ENCODE measurements at regions not wholly inside any gene's neighbourhood (a gene's known extent, or its start where the extent isn't known, plus 50 kb on each side); places are given as distances from the start of the nearest gene placed in this dataset.

- Histone ChIP-seq H3K27ac (ENCODE audit: low read depth in 2 of 2, low read length in 2 of 2) (no peak overlapping the region), H3K36me3 (ENCODE audit: control insufficient read depth in 2 of 2, insufficient read depth in 2 of 2, low read length in 2 of 2) (no peaks in the 10 kb centered on the region), H3K4me3 (ENCODE audit: low read length in 2 of 2) (no peak overlapping the region), H3K9me3 (ENCODE audit: control insufficient read depth in 2 of 2, low read length in 2 of 2) (no peaks in the 10 kb centered on the region), H3K27me3 (ENCODE audit: control insufficient read depth in 2 of 2, insufficient read depth in 2 of 2, low read length in 2 of 2) (no peaks in the 10 kb centered on the region), H3K4me1 (ENCODE audit: control insufficient read depth in 2 of 2, insufficient read depth in 2 of 2, low read length in 2 of 2) (peaks cover 0 to 4% of the 10 kb centered on the region in 2 donors), H3K9ac (ENCODE audit: low read depth in 1 of 2, low read length in 2 of 2) (no peak overlapping the region)
These were observed 148.8 kb downstream of the PFKFB3 start for GRCh38 chr10:6351495-6351894.

- Histone ChIP-seq H3K36me3 (ENCODE audit: control insufficient read depth in 2 of 2, insufficient read depth in 2 of 2, low read length in 2 of 2) (no peaks in the 10 kb centered on the region), H3K27ac (ENCODE audit: low read depth in 2 of 2, low read length in 2 of 2) (no peak overlapping the region), H3K9ac (ENCODE audit: low read depth in 1 of 2, low read length in 2 of 2) (no peak overlapping the region), H3K27me3 (ENCODE audit: control insufficient read depth in 2 of 2, insufficient read depth in 2 of 2, low read length in 2 of 2) (no peaks in the 10 kb centered on the region), H3K9me3 (ENCODE audit: control insufficient read depth in 2 of 2, low read length in 2 of 2) (no peaks in the 10 kb centered on the region), H3K4me1 (ENCODE audit: control insufficient read depth in 2 of 2, insufficient read depth in 2 of 2, low read length in 2 of 2) (no peaks in the 10 kb centered on the region), H3K4me3 (ENCODE audit: low read length in 2 of 2) (no peak overlapping the region)
These were observed 150.8 kb downstream of the PFKFB3 start for GRCh38 chr10:6353526-6353925.

- no peak overlapping the region for H3K27ac ChIP-seq (ENCODE audit: low read depth in 2 of 2, low read length in 2 of 2)
- no peaks in the 10 kb centered on the region for H3K4me1 ChIP-seq (ENCODE audit: control insufficient read depth in 2 of 2, insufficient read depth in 2 of 2, low read length in 2 of 2)
- no peaks in the 10 kb centered on the region for H3K36me3 ChIP-seq (ENCODE audit: control insufficient read depth in 2 of 2, insufficient read depth in 2 of 2, low read length in 2 of 2)
- H3K4me3 ChIP-seq (ENCODE audit: low read length in 2 of 2), result no peak overlapping the region
- H3K27me3 ChIP-seq (ENCODE audit: control insufficient read depth in 2 of 2, insufficient read depth in 2 of 2, low read length in 2 of 2), result no peaks in the 10 kb centered on the region
- no peak overlapping the region for H3K9ac ChIP-seq (ENCODE audit: low read depth in 1 of 2, low read length in 2 of 2)
- no peaks in the 10 kb centered on the region for H3K9me3 ChIP-seq (ENCODE audit: control insufficient read depth in 2 of 2, low read length in 2 of 2)
These were observed 151.5 kb downstream of the PFKFB3 start for GRCh38 chr10:6354168-6354772.

DNA sequence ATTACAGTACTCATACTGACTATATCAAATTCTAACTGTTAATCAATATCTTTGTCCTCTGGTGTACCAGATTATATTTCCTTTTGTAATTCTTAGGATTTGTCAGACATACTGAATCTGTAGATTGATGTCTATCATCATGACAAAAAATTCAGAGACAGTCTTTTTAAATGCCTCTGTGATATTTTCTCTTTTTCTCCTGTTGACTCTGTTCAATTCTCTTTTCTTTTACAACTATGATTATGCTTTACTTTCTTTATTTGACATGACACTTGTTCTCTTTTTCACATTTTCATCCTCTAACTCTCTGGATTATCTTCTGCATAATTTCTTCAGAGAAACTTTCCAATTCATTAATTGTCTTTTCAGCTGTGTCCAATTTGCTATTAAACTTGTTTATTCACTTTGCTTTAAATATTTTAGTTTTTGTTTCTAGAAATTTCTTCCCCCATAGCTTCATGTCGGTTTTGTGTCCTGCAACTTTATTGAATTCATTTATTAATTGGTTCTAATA is 153.6 kb downstream of the PFKFB3 start:
- H3K36me3 ChIP-seq (ENCODE audit: control insufficient read depth in 2 of 2, insufficient read depth in 2 of 2, low read length in 2 of 2), result no peaks in the 10 kb centered on the region
- no peaks in the 10 kb centered on the region for H3K4me1 ChIP-seq (ENCODE audit: control insufficient read depth in 2 of 2, insufficient read depth in 2 of 2, low read length in 2 of 2)
- H3K9me3 ChIP-seq (ENCODE audit: control insufficient read depth in 2 of 2, low read length in 2 of 2), result peaks cover 0 to 3% of the 10 kb centered on the region in 2 donors
- H3K27ac ChIP-seq (ENCODE audit: low read depth in 2 of 2, low read length in 2 of 2), result no peak overlapping the region
- no peaks in the 10 kb centered on the region for H3K27me3 ChIP-seq (ENCODE audit: control insufficient read depth in 2 of 2, insufficient read depth in 2 of 2, low read length in 2 of 2)
- H3K9ac ChIP-seq (ENCODE audit: low read depth in 1 of 2, low read length in 2 of 2), result no peak overlapping the region
- no peak overlapping the region for H3K4me3 ChIP-seq (ENCODE audit: low read length in 2 of 2)

GRCh38 chr10:6361869-6362268 is 159.1 kb downstream of the PFKFB3 start:
- H3K27ac ChIP-seq (ENCODE audit: low read depth in 2 of 2, low read length in 2 of 2), result no peak overlapping the region
- H3K9me3 ChIP-seq (ENCODE audit: control insufficient read depth in 2 of 2, low read length in 2 of 2), result peaks cover 0 to 4% of the 10 kb centered on the region in 2 donors
- H3K27me3 ChIP-seq (ENCODE audit: control insufficient read depth in 2 of 2, insufficient read depth in 2 of 2, low read length in 2 of 2), result no peaks in the 10 kb centered on the region
- H3K9ac ChIP-seq (ENCODE audit: low read depth in 1 of 2, low read length in 2 of 2), result no peak overlapping the region
- no peaks in the 10 kb centered on the region for H3K4me1 ChIP-seq (ENCODE audit: control insufficient read depth in 2 of 2, insufficient read depth in 2 of 2, low read length in 2 of 2)
- no peak overlapping the region for H3K4me3 ChIP-seq (ENCODE audit: low read length in 2 of 2)
- no peaks in the 10 kb centered on the region for H3K36me3 ChIP-seq (ENCODE audit: control insufficient read depth in 2 of 2, insufficient read depth in 2 of 2, low read length in 2 of 2)

DNA sequence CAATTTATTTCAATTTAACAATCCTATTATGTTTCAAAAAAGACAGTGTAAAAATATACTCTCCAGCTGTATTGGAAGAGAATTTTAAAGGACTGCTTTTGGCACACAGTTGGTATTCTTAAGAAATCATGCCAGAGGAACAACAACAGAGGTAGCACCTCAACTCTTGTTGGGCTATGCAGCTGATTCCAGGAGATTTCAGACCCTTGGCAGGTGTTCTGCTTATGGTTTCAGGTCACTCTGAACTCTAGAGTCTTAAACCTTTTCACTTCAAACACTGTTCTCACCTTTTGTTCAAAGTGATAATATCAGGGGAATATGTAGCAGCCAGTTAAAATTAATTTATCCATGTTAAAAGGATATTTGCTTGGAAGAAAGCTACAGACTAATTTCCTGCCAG is 160.1 kb downstream of the PFKFB3 start:
- no peak overlapping the region for H3K9ac ChIP-seq (ENCODE audit: low read depth in 1 of 2, low read length in 2 of 2)
- H3K27ac ChIP-seq (ENCODE audit: low read depth in 2 of 2, low read length in 2 of 2), result no peak overlapping the region
- no peaks in the 10 kb centered on the region for H3K27me3 ChIP-seq (ENCODE audit: control insufficient read depth in 2 of 2, insufficient read depth in 2 of 2, low read length in 2 of 2)
- no peaks in the 10 kb centered on the region for H3K36me3 ChIP-seq (ENCODE audit: control insufficient read depth in 2 of 2, insufficient read depth in 2 of 2, low read length in 2 of 2)
- H3K4me1 ChIP-seq (ENCODE audit: control insufficient read depth in 2 of 2, insufficient read depth in 2 of 2, low read length in 2 of 2), result no peaks in the 10 kb centered on the region
- H3K4me3 ChIP-seq (ENCODE audit: low read length in 2 of 2), result no peak overlapping the region
- peaks cover 0 to 4% of the 10 kb centered on the region in 2 donors for H3K9me3 ChIP-seq (ENCODE audit: control insufficient read depth in 2 of 2, low read length in 2 of 2)

- Histone ChIP-seq H3K9me3 (ENCODE audit: control insufficient read depth in 2 of 2, low read length in 2 of 2) (peaks cover 0 to 4% of the 10 kb centered on the region in 2 donors), H3K4me1 (ENCODE audit: control insufficient read depth in 2 of 2, insufficient read depth in 2 of 2, low read length in 2 of 2) (no peaks in the 10 kb centered on the region), H3K4me3 (ENCODE audit: low read length in 2 of 2) (no peak overlapping the region), H3K36me3 (ENCODE audit: control insufficient read depth in 2 of 2, insufficient read depth in 2 of 2, low read length in 2 of 2) (no peaks in the 10 kb centered on the region), H3K27me3 (ENCODE audit: control insufficient read depth in 2 of 2, insufficient read depth in 2 of 2, low read length in 2 of 2) (no peaks in the 10 kb centered on the region), H3K27ac (ENCODE audit: low read depth in 2 of 2, low read length in 2 of 2) (no peak overlapping the region), H3K9ac (ENCODE audit: low read depth in 1 of 2, low read length in 2 of 2) (no peak overlapping the region)
These were observed 160.8 kb downstream of the PFKFB3 start for GRCh38 chr10:6363511-6363910.

- Histone ChIP-seq H3K4me3 (ENCODE audit: low read length in 2 of 2) (no peak overlapping the region), H3K9me3 (ENCODE audit: control insufficient read depth in 2 of 2, low read length in 2 of 2) (peaks cover 0 to 4% of the 10 kb centered on the region in 2 donors), H3K4me1 (ENCODE audit: control insufficient read depth in 2 of 2, insufficient read depth in 2 of 2, low read length in 2 of 2) (no peaks in the 10 kb centered on the region), H3K36me3 (ENCODE audit: control insufficient read depth in 2 of 2, insufficient read depth in 2 of 2, low read length in 2 of 2) (no peaks in the 10 kb centered on the region), H3K27ac (ENCODE audit: low read depth in 2 of 2, low read length in 2 of 2) (no peak overlapping the region), H3K9ac (ENCODE audit: low read depth in 1 of 2, low read length in 2 of 2) (no peak overlapping the region), H3K27me3 (ENCODE audit: control insufficient read depth in 2 of 2, insufficient read depth in 2 of 2, low read length in 2 of 2) (no peaks in the 10 kb centered on the region)
These were observed 161.6 kb downstream of the PFKFB3 start for GRCh38 chr10:6364283-6364682.

DNA sequence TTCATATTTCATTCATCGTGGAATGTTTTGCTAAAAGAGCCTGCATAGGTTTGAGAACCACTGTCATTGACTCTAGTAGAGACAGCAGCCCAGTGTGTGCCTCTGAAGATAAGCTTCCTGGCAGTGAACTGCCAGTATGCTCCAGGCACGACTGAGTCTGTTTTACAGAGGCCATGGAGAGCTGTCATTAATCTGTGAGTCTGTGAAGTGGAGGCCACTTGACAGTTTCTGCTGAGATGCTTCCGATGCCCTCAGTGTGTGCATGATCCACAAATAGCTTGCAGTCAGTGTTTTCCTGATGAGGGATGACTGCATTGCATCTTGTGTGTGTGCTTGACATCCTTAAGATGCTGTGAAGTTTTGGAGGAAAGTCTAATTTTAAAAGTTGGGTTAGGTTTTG is 162.2 kb downstream of the PFKFB3 start:
- Histone ChIP-seq H3K4me3 (ENCODE audit: low read length in 2 of 2) (no peak overlapping the region), H3K9me3 (ENCODE audit: control insufficient read depth in 2 of 2, low read length in 2 of 2) (peaks cover 0 to 4% of the 10 kb centered on the region in 2 donors), H3K9ac (ENCODE audit: low read depth in 1 of 2, low read length in 2 of 2) (no peak overlapping the region), H3K36me3 (ENCODE audit: control insufficient read depth in 2 of 2, insufficient read depth in 2 of 2, low read length in 2 of 2) (no peaks in the 10 kb centered on the region), H3K4me1 (ENCODE audit: control insufficient read depth in 2 of 2, insufficient read depth in 2 of 2, low read length in 2 of 2) (no peaks in the 10 kb centered on the region), H3K27me3 (ENCODE audit: control insufficient read depth in 2 of 2, insufficient read depth in 2 of 2, low read length in 2 of 2) (no peaks in the 10 kb centered on the region), H3K27ac (ENCODE audit: low read depth in 2 of 2, low read length in 2 of 2) (no peak overlapping the region)

DNA sequence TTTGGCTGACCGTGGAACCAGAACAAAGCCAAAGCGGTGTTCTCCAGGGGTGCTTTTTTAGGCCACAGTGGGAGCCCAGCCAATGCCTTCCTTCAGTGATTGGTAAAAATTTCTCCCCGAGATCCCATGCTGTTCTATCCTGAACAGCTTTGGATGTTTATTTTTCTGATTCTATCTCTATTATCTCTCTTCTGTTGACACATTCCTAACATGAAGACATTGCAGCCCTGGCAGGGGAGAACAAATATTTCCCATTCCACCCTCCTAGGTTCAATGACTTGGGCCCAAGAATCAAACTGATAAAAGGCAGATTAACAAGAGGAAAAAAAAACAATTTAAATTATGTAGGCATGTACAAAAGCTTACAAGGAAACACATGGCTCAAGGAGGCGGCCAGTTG is 162.7 kb downstream of the PFKFB3 start:
- Histone ChIP-seq H3K27me3 (ENCODE audit: control insufficient read depth in 2 of 2, insufficient read depth in 2 of 2, low read length in 2 of 2) (no peaks in the 10 kb centered on the region), H3K9ac (ENCODE audit: low read depth in 1 of 2, low read length in 2 of 2) (no peak overlapping the region), H3K9me3 (ENCODE audit: control insufficient read depth in 2 of 2, low read length in 2 of 2) (peaks cover 0 to 4% of the 10 kb centered on the region in 2 donors), H3K36me3 (ENCODE audit: control insufficient read depth in 2 of 2, insufficient read depth in 2 of 2, low read length in 2 of 2) (no peaks in the 10 kb centered on the region), H3K4me3 (ENCODE audit: low read length in 2 of 2) (no peak overlapping the region), H3K27ac (ENCODE audit: low read depth in 2 of 2, low read length in 2 of 2) (no peak overlapping the region), H3K4me1 (ENCODE audit: control insufficient read depth in 2 of 2, insufficient read depth in 2 of 2, low read length in 2 of 2) (no peaks in the 10 kb centered on the region)

Measured in mucosa of rectum (tissue), 2 donors.